Activated CD4-positive, alpha-beta T cell treated with anti-CD3 and anti-CD28 coated beads, Interleukin-2, amount 50 U/mL, for 4 hours (primary cell): ENCODE measurements at regions not wholly inside any gene's neighbourhood (a gene's known extent, or its start where the extent isn't known, plus 50 kb on each side); places are given as distances from the start of the nearest gene placed in this dataset.
"Not testable (repeated sequence)": the region's sequence is repeated elsewhere in the genome, so short reads cannot be mapped to it uniquely, and the experiment has no call there.

Experiments
- DNase-seq, 2 experiments: peaks; one replicate each; pipeline ENCODE4 v3.0.0-alpha.2; 2020

GRCh38 chr6:113171882-113172281 lies 685.3 kb upstream of the MARCKS start:
- no peak for DNase-seq

- DNase-seq: no peak
Measured at GRCh38 chr6:113172531-113172966, 684.6 kb upstream of the MARCKS start.

GRCh38 chr6:113178349-113178748 lies 678.8 kb upstream of the MARCKS start:
- no peak for DNase-seq

DNA sequence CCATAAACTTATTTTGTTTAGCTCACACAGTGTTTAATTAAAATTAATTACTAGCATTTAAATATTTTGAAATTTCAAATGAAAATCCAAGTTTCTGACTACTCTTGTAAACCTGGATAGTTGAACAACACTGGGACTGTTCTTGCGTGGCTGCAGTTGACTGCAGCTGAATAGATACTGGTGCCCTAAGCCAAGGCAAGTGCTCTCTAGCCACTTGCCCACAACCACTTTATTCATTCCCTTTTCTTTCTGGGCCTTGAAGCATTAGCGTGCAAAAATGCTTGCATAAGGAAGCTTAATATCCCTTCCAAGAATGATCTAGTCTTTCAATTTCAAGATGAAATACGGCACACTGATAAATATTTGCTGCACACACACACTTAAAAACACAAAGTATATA lies 676.0 kb upstream of the MARCKS start:
- DNase-seq: no peak

DNA sequence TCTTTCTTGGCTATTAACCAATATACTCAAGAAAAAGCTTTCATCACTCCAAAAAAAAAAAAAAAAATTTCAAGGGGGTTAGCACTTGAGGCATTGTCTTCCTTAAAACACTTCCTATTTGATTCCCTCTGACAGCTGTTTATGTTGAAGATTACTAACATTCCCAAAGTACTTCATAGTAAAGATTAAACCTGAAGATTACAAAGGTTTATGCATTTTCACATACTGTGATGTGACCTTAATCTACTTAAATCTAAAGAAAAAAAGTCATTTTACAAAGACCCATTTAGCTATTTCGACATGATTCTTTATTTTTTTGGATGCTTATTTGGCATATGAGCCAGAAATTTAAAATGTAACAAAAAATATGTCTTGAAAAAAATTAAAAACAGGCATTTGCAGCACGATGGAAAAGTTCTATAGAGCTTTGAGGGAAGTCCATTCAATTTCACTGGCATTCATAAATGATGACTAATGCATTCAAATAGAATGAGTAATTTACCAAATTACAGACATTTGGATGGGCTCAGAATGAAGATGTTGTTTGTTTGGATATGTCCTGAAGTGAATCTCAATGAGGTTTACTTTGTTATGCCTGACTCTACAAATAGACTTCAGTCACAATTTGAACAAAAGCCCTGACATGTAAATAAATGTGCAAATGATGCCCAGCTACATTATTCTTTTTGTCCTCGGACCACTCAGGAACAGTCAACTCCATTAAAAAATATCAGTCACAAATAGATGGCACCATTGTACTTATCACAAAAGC lies 674.6 kb upstream of the MARCKS start:
- no peak for DNase-seq

GRCh38 chr6:113184291-113184690 lies 672.9 kb upstream of the MARCKS start:
- DNase-seq: no peak

DNA sequence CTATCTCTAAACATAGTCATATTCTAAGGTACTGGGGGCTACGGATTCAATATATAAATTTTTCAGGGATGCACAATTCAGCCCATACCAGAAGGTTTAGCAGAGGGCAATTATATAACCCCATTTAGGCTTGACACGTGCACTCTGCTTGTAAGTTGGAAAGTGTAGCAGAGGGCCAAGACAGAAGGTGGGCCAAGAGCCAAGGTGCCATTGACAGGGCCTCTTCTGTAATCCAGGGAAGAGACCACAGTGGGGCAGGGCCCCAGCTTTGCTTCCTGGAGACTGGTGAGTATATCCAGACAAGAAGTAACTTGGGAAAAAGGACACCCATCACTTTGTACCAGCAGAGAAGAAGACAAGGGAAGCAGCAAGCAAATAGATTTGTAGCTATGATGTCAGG lies 672.4 kb upstream of the MARCKS start:
- no peak for DNase-seq

GRCh38 chr6:113185299-113185698 lies 671.8 kb upstream of the MARCKS start:
- DNase-seq: no peak

GRCh38 chr6:113187661-113188060 lies 669.5 kb upstream of the MARCKS start:
- no peak for DNase-seq

GRCh38 chr6:113188962-113189361 lies 668.2 kb upstream of the MARCKS start:
- no peak for DNase-seq

- no peak for DNase-seq
Measured at GRCh38 chr6:113190170-113190569, 667.0 kb upstream of the MARCKS start.

DNA sequence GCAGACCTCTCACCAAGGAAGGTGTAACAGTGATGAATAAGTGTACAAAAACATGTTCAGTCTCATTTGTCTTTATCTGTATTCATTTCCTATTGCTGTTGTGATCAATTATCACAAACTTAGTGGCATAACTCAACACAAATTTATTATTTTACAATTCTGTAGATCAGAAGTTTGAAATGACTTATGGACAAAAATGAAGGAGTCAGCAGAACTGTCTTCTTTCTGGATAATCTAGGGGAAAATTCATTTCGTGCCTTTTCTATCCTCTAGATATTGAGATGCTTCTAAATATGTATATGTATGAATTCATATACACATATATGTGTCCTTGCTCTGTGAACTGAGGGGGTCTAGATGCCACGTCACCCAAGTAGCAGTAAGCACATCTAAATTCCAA lies 663.1 kb upstream of the MARCKS start:
- DNase-seq: no peak

DNA sequence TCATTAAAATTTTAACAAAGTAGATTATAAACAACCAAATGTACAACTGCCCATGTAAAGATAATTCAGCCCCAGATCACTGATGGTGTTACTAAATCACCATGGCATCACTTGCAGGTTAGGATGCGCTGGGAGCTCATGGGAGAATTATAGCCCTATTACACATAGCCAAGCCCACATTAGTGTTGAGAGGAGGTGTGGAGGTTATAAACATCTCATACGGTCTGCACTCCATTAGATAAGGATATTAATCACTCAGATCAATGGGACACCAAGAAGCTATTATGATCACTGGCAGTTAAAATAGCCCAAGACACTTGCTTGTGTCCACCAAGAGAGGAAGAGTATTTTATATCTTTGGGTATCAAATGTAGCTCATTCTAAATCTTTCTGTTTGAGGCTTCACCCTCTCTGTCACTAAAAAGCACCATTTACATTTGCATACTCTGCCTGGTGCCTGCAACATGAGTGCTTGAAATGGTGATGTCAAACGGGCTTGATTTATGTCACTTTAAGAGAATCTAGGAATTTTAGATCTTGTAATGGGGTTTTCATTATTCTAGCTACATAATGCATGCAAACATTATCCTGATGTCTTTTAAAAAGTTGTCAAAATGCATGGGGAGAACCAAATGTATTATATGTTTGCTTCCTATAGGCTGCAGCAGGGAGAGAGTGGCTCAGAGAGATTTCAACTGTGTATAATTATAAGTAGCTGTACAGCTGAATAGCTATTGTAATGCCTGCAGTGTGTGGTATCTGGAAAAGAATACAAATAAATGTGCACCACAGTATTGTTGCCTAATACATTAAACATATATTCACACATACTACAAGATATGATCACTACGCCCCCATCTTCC lies 654.1 kb upstream of the MARCKS start:
- no peak for DNase-seq

DNA sequence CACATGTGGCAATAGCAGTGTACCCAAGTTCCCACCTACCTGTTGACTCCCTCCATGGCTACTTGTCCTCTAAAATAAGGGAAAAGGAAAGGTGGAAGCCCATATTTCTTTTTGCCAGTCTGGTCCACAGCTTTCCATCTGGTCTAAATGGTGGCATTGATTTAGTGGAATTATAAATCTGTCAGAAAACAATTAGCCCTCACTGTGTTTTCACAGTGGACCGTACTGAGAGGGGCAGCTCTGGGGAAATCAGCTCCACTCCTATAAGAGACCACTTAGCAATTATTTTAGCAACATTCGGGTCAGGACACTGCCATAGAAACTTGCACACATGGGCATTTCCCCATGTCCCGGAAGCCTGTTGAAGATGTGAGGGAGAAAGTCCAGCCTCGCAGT lies 653.4 kb upstream of the MARCKS start:
- DNase-seq: no peak

DNA sequence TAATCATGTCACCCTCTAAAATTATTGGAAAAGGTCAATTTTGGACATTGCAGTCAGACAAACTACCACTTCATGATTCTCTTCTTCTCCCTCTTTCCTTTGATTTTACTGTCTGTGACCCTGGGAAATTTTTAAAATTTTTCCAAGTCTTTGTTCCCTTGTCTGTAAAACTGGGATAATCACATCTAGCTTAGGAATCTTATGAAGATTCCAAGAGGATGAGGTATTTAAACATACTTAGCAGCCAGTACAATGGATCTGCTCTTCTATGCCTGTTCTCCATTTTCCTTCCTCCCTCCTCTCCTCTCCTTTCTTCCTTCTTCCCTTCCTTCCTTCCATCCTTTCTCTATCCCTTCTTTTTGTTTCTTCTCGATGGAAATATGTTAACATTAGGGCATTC lies 651.6 kb upstream of the MARCKS start:
- no peak for DNase-seq

GRCh38 chr6:113208726-113209125 lies 648.4 kb upstream of the MARCKS start:
- no peak for DNase-seq

- no peak for DNase-seq
Measured at GRCh38 chr6:113209315-113209714, 647.8 kb upstream of the MARCKS start.

- no peak for DNase-seq
Measured at GRCh38 chr6:113211170-113211569, 646.0 kb upstream of the MARCKS start.

DNA sequence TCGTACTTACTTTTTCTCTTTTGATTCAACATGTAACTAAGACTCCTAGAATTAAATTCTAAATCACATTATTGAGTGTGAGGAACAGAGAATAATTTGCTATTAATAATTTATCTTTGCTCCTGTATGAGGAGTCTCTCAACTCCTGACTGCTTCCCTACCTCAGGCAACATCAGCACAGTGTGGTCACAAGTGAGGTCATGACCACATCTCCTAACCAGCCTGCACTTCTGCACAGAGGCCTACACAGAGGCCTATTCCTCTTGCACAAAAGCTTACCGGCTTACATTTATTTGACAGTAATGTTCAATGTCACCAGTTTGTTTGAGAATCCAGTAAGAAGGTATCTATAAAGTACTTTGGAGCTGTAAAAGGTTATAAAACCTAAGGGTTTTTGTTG lies 637.4 kb upstream of the MARCKS start:
- DNase-seq: no peak

- DNase-seq: no peak
Measured at GRCh38 chr6:113220832-113221231, 636.3 kb upstream of the MARCKS start.

DNA sequence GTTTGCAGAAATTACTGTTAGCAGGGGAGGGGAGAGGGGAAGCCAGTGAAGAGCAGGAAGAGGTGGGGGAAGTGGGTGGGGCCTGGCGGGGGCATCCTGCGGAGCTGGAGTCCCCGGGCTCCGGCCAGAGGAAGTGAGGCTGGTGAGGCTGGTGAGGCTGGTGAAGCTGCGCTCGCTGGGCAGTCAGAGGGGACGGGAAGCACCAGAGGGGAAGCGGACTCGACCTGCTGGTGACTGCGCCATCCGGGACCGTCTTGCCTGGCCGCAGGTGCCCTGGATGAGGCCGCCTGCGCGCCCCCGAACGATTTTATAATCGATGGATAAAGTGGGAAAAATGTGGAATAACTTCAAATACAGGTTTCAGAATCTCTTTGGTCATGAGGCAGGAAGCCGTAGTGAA lies 635.3 kb upstream of the MARCKS start:
- no peak for DNase-seq

DNA sequence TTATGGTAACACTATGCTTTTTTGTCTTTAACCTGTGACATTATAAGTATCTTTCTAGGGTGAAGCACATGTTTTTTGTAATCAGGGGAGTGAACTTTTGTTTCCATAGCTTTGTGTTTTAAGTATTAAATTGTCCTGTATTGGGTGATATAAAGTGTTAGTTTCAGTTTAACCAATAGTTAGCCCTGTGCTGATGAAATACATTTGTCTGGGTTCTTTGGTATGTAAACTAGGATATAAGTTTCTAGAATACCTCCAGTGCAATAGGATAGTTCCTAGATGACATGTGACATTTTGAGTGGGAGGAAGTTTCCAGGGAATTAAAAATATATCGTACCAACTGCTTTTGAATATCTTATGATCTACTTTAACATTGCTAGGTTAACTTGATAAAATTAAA lies 611.0 kb upstream of the MARCKS start:
- DNase-seq: no peak

- no peak for DNase-seq
Measured at GRCh38 chr6:113248532-113248931, 608.6 kb upstream of the MARCKS start.

DNA sequence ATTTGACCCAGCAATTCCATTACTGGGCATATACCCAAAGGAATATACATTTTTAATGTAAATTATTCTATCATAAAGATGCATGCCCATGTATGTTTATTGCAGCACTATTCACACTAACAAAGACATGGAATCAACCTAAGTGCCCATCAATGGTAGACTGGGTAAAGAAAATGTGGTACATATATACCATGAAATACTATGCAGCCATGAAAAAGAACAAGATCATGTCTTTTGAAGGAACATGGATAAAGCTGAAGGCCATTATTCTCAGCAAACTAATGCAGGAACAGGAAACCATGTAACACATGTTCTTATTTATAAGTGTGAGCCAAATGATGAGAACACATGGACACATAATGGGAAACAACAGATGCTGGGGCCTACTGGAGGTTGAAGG lies 603.0 kb upstream of the MARCKS start:
- not testable (repeated sequence) for DNase-seq
